HG03095 (cell line): ENCODE measurements at regions not wholly inside any gene's neighbourhood (a gene's known extent, or its start where the extent isn't known, plus 50 kb on each side); places are given as distances from the start of the nearest gene placed in this dataset.
"Not testable (repeated sequence)": the region's sequence is repeated elsewhere in the genome, so short reads cannot be mapped to it uniquely, and the experiment has no call there.

Source experiments
- ATAC-seq: cut with Tn5 transposase; IDR thresholded peaks from one replicate; pipeline ENCODE4 v1.9.1; 2021; ENCODE audit warnings: moderate library complexity; ENCODE audit not compliant: unreplicated experiment

GRCh38 chr2:147327613-147328012 is 517.2 kb upstream of the ACVR2A start:
- ATAC-seq: no peak

- no peak for ATAC-seq
These were observed 518.8 kb upstream of the ACVR2A start for GRCh38 chr2:147325990-147326389.

GRCh38 chr2:147320146-147320545 is 524.7 kb upstream of the ACVR2A start:
- no peak for ATAC-seq

- ATAC-seq: no peak
These were observed 533.8 kb upstream of the ACVR2A start for GRCh38 chr2:147311058-147311430.

GRCh38 chr2:147310335-147311057 is 534.3 kb upstream of the ACVR2A start:
- no peak for ATAC-seq

GRCh38 chr2:147297820-147298219 is 547.0 kb upstream of the ACVR2A start:
- ATAC-seq: peak; percentile 98

GRCh38 chr2:147294825-147295392 is 549.9 kb upstream of the ACVR2A start:
- ATAC-seq: no peak

GRCh38 chr2:147293991-147294824 is 550.6 kb upstream of the ACVR2A start:
- ATAC-seq: no peak

- no peak for ATAC-seq
These were observed 556.7 kb upstream of the ACVR2A start for GRCh38 chr2:147288131-147288530.

- ATAC-seq: no peak
These were observed 568.9 kb upstream of the ACVR2A start for GRCh38 chr2:147275943-147276342.

GRCh38 chr2:147273628-147274027 is 571.2 kb upstream of the ACVR2A start:
- ATAC-seq: no peak

GRCh38 chr2:147273106-147273505 is 571.7 kb upstream of the ACVR2A start:
- ATAC-seq: no peak

GRCh38 chr2:147269581-147269980 is 575.2 kb upstream of the ACVR2A start:
- not testable (repeated sequence) for ATAC-seq

- ATAC-seq: no peak
These were observed 584.6 kb upstream of the ACVR2A start for GRCh38 chr2:147260241-147260640.

GRCh38 chr2:147255812-147256211 is 589.0 kb upstream of the ACVR2A start:
- no peak for ATAC-seq

GRCh38 chr2:147250652-147251356 is 594.0 kb upstream of the ACVR2A start:
- ATAC-seq: no peak

GRCh38 chr2:147247749-147248148 is 597.1 kb upstream of the ACVR2A start:
- no peak for ATAC-seq

GRCh38 chr2:147242445-147242844 is 602.4 kb upstream of the ACVR2A start:
- ATAC-seq: no peak

GRCh38 chr2:147236601-147237000 is 608.2 kb upstream of the ACVR2A start:
- ATAC-seq: no peak

GRCh38 chr2:147232225-147232669 is 612.6 kb upstream of the ACVR2A start:
- no peak for ATAC-seq

- peak; percentile 62 for ATAC-seq
These were observed 613.2 kb upstream of the ACVR2A start for GRCh38 chr2:147231607-147232006.
